IMR-90 (cell line): ENCODE measurements at regions not wholly inside any gene's neighbourhood (a gene's known extent, or its start where the extent isn't known, plus 50 kb on each side); places are given as distances from the start of the nearest gene placed in this dataset.
A peak's percentile ranks its signal among the peaks of the same experiment; 100 is the strongest.

ENCODE experiments used
- ATAC-seq: fragments of 200-7000 bp; cut with Tn5 transposase; 2 replicates; pipeline ENCODE4 v1.9.1; 2020; ENCODE audit warnings: low read depth, mild to moderate bottlenecking, moderate library complexity
- BruUV-seq: library from RNA; stranded (reverse); fragments of 400-500 nt; replicated peaks from 2 replicates; lab custom pipeline; 2021; lab: Mats Ljungman, UMichigan
- CTCF ChIA-PET: fragments of 300-600 bp; formaldehyde crosslinking; extraction: SDS; loops from one replicate; lab custom pipeline; 2021; ENCODE audit warnings: antibody characterized with exemption; lab: Yijun Ruan, JAX
- POLR2A ChIA-PET: fragments of 300-600 bp; sonication (Branson Sonifier 250); formaldehyde crosslinking; loops from one replicate; lab custom pipeline; 2022; ENCODE audit warnings: antibody characterized with exemption; ENCODE audit not compliant: unreplicated experiment; lab: Charles Lee
- DNase-seq: peaks from one replicate; pipeline ENCODE4 v3.0.0; 2013
- H2AFZ ChIP-seq: replicated peaks from 2 replicates; pipeline ENCODE3; 2013; ENCODE audit warnings: low read length, mild to moderate bottlenecking; ENCODE audit not compliant: poor library complexity
- H2AK5ac ChIP-seq: 2 replicates; pipeline ENCODE4 v1.6.1; 2013; ENCODE audit warnings: low read depth, low read length, inconsistent platforms
- H2AK9ac ChIP-seq: replicated peaks from 2 replicates; pipeline ENCODE3; 2013; ENCODE audit warnings: mild to moderate bottlenecking, low read depth, low read length, moderate library complexity; ENCODE audit not compliant: poor library complexity
- H2BK120ac ChIP-seq: 2 replicates; pipeline ENCODE4 v1.6.1; 2013; ENCODE audit warnings: low read depth, low read length, inconsistent platforms
- H2BK15ac ChIP-seq: 3 replicates; pipeline ENCODE4 v1.6.1; 2013; ENCODE audit warnings: low read depth, low read length, inconsistent platforms
- H2BK20ac ChIP-seq: 2 replicates; pipeline ENCODE4 v1.6.1; 2013; ENCODE audit warnings: low read depth, mild to moderate bottlenecking, inconsistent platforms, low read length, moderate library complexity
- H2BK5ac ChIP-seq: 2 replicates; pipeline ENCODE4 v1.6.1; 2013; ENCODE audit warnings: mild to moderate bottlenecking, low read depth, low read length, inconsistent platforms; ENCODE audit not compliant: poor library complexity, severe bottlenecking
- H3K14ac ChIP-seq: replicated peaks from 2 replicates; pipeline ENCODE4 v1.6.1; 2013; ENCODE audit warnings: low read depth, low read length, inconsistent platforms
- H3K18ac ChIP-seq: 2 replicates; pipeline ENCODE4 v1.6.1; 2013; ENCODE audit warnings: low read depth, low read length, control low read depth
- H3K23ac ChIP-seq: 2 replicates; pipeline ENCODE4 v1.6.1; 2013; ENCODE audit warnings: low read depth, low read length, inconsistent platforms
- H3K27ac ChIP-seq: 2 replicates; pipeline ENCODE4 v1.5.1; 2013; ENCODE audit warnings: mild to moderate bottlenecking, control low read depth, low read length; ENCODE audit not compliant: insufficient read depth
- H3K27me3 ChIP-seq: 2 replicates; pipeline ENCODE4 v1.6.1; 2013; ENCODE audit warnings: low read length; ENCODE audit not compliant: control insufficient read depth, insufficient read depth
- H3K36me3 ChIP-seq: 2 replicates; pipeline ENCODE4 v1.6.1; 2013; ENCODE audit warnings: low read length, mixed read lengths; ENCODE audit not compliant: control insufficient read depth, insufficient read depth
- H3K4ac ChIP-seq: 2 replicates; pipeline ENCODE4 v1.6.1; 2013; ENCODE audit warnings: low read depth, low read length, inconsistent platforms
- H3K4me1 ChIP-seq: 2 replicates; pipeline ENCODE4 v1.6.1; 2013; ENCODE audit warnings: low read length, mixed read lengths; ENCODE audit not compliant: control insufficient read depth, insufficient read depth
- H3K4me2 ChIP-seq: 2 replicates; pipeline ENCODE4 v1.6.1; 2013; ENCODE audit warnings: low read depth, mild to moderate bottlenecking, control low read depth, low read length, moderate library complexity
- H3K4me3 ChIP-seq: 2 replicates; pipeline ENCODE4 v1.5.1; 2013; ENCODE audit warnings: low read depth, mild to moderate bottlenecking, control low read depth, low read length, moderate library complexity; ENCODE audit not compliant: insufficient read depth
- H3K56ac ChIP-seq: 2 replicates; pipeline ENCODE4 v1.6.1; 2013; ENCODE audit warnings: low read length, inconsistent platforms; ENCODE audit not compliant: insufficient read depth; ENCODE audit errors: extremely low read depth
- H3K79me1 ChIP-seq, 2 experiments: 2 replicates each; pipeline ENCODE4 v1.6.1; 2013; ENCODE audit warnings: low read length in 2 of 2, inconsistent platforms in 1 of 2, low read depth in 1 of 2
- H3K9ac ChIP-seq: 2 replicates; pipeline ENCODE4 v1.6.1; 2013; ENCODE audit warnings: low read depth, low read length, control low read depth
- H3K9me1 ChIP-seq: 2 replicates; pipeline ENCODE4 v1.6.1; 2013; ENCODE audit warnings: low read length, inconsistent platforms; ENCODE audit not compliant: insufficient read depth
- H3K9me3 ChIP-seq: 2 replicates; pipeline ENCODE4 v1.6.1; 2013; ENCODE audit warnings: low read length; ENCODE audit not compliant: control insufficient read depth, insufficient read depth
- H4K20me1 ChIP-seq: 2 replicates; pipeline ENCODE4 v1.6.1; 2013; ENCODE audit warnings: low read length, inconsistent platforms; ENCODE audit not compliant: insufficient read depth
- H4K5ac ChIP-seq: 2 replicates; pipeline ENCODE4 v1.6.1; 2013; ENCODE audit warnings: mild to moderate bottlenecking, low read depth, low read length, control low read depth
- H4K8ac ChIP-seq, 2 experiments: 2 replicates each; pipeline ENCODE4 v1.6.1; 2013; ENCODE audit warnings: low read depth in 2 of 2, low read length in 2 of 2, control low read depth in 1 of 2, inconsistent platforms in 1 of 2
- H4K91ac ChIP-seq: 2 replicates; pipeline ENCODE4 v1.6.1; 2013; ENCODE audit warnings: low read depth, low read length, inconsistent platforms; ENCODE audit not compliant: insufficient read depth
- MAFK ChIP-seq: IDR thresholded peaks from 2 replicates; pipeline ENCODE4 v1.6.1; 2012; ENCODE audit warnings: low read depth, low read length, improper control_type of control experiment
- NFE2L2 ChIP-seq: fragments of 150-350 bp; IDR thresholded peaks from 2 replicates; pipeline ENCODE4 v1.6.1; 2016; ENCODE audit warnings: low read depth, mild to moderate bottlenecking, low read length
- WGBS, 2 experiments: methylation state at CpG; one replicate each; pipeline versions ENCODE4 v1.1.5 to v1.1.7; 2013; ENCODE audit warnings: missing lambda C conversion rate in 2 of 2; ENCODE audit not compliant: insufficient read length in 1 of 2; ENCODE audit errors: extremely low coverage in 2 of 2; 5-methylcytosine and 5-hydroxymethylcytosine counted together
- dilution Hi-C: fragments of 300-500 bp; cut with HindIII; formaldehyde crosslinking; loops from one replicate; pipeline ENCODE4 v1.14.3; 2018; ENCODE audit warnings: low sequenced_read_pairs; ENCODE audit not compliant: unreplicated experiment
- in situ Hi-C: fragments of 300-500 bp; cut with MboI; formaldehyde crosslinking; loops from 3 replicates; pipeline ENCODE4 v1.14.3; 2019; ENCODE audit warnings: low sequenced_read_pairs, inconsistent platforms, mixed read lengths
- intact Hi-C: fragments of 100-400 bp; cut with micrococcal nuclease; formaldehyde crosslinking; loops from 2 replicates; pipeline ENCODE4 v1.10.0; 2022

GRCh38 chr16:80034948-80035663 is 434.6 kb upstream of the MAF start:
- CTCF ChIA-PET, result no interaction called here
- in situ Hi-C loops, result no loop called here

More at GRCh38 chr16:80034948-80035663, 434.6 kb upstream of the MAF start:
- TF ChIP-seq MAFK, result peak; percentile 26; the same call in 1 of the 2 replicates
- TF ChIP-seq NFE2L2, result no peak
- Histone ChIP-seq H3K14ac (no peak overlapping the region), H3K4ac (no peak overlapping the region), H3K4me1 (no peaks in the 10 kb centered on the region), H3K4me3 (no peak overlapping the region), H2AK5ac (no peak overlapping the region), H2BK5ac (no peak overlapping the region), H4K91ac (no peak overlapping the region), H3K18ac (no peak overlapping the region), H3K27ac (no peak overlapping the region), H2BK15ac (no peak overlapping the region), H3K27me3 (no peaks in the 10 kb centered on the region), H3K4me2 (no peak overlapping the region), H3K9me1 (no peaks in the 10 kb centered on the region), H4K5ac (no peak overlapping the region), H3K79me1 (no peaks in the 10 kb centered on the region), H3K36me3 (no peaks in the 10 kb centered on the region), H2AFZ (no peak overlapping the region), H3K56ac (no peak overlapping the region), H2AK9ac (no peak overlapping the region), H3K23ac (no peak overlapping the region), H2BK120ac (no peak overlapping the region), H3K9ac (no peak overlapping the region), H4K20me1 (no peaks in the 10 kb centered on the region), H2BK20ac (no peak overlapping the region), H4K8ac (no peak overlapping the region), H3K9me3 (no peaks in the 10 kb centered on the region)
- POLR2A ChIA-PET, result no interaction called here
- dilution Hi-C loops (no loop called here), intact Hi-C loops (no loop called here)
- ATAC-seq (no peak), DNase-seq (no peak)
- WGBS, 2 experiments, result 64% methylated on average over 2 of the region's 8 CpGs; no CpG with 5 or more reads in 1 of the 2 experiments
- BruUV-seq, result no TSS peak
